Peyer's patch (tissue), 4 donors: ENCODE measurements at regions not wholly inside any gene's neighbourhood (a gene's known extent, or its start where the extent isn't known, plus 50 kb on each side); places are given as distances from the start of the nearest gene placed in this dataset.

Experiments
- POLR2A ChIP-seq, 2 donors: fragments of 450-650 bp; IDR thresholded peaks; one replicate each; pipeline ENCODE4 v1.5.1; 2017; ENCODE audit warnings: antibody characterized with exemption in 2 of 2, mild to moderate bottlenecking in 2 of 2, moderate library complexity in 2 of 2
- TF ChIP-seq, protein P1 (sequence below), 6 experiments: fragments of 450-650 bp in 4 of 6; fragments of 200-600 bp in 2 of 6; sonication (generic) in 1 of 6; IDR thresholded peaks; one replicate each; pipeline ENCODE4 v1.5.1; 2017 to 2019; ENCODE audit warnings: antibody characterized with exemption in 6 of 6, mild to moderate bottlenecking in 3 of 6, moderate library complexity in 1 of 6

DNA sequence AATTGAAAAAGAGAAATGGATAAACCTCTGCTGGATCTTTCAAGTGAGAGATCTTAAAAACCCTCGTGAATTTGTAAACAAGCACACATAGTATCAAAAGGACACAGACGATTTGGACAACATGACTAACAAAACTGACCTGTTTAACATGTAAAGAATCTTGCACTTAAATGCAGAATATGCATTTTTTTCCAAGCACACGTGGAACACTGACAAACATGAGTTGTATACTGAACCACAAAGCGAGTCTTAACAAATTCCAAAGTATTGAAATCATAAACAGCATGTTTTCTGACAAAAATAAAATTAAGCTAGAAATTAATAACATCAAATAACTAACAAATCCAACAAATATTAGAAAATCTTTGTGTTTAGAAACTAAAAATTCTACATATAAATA is 65.0 kb upstream of the ZNF746 start:
- TF ChIP-seq, protein P1, sequence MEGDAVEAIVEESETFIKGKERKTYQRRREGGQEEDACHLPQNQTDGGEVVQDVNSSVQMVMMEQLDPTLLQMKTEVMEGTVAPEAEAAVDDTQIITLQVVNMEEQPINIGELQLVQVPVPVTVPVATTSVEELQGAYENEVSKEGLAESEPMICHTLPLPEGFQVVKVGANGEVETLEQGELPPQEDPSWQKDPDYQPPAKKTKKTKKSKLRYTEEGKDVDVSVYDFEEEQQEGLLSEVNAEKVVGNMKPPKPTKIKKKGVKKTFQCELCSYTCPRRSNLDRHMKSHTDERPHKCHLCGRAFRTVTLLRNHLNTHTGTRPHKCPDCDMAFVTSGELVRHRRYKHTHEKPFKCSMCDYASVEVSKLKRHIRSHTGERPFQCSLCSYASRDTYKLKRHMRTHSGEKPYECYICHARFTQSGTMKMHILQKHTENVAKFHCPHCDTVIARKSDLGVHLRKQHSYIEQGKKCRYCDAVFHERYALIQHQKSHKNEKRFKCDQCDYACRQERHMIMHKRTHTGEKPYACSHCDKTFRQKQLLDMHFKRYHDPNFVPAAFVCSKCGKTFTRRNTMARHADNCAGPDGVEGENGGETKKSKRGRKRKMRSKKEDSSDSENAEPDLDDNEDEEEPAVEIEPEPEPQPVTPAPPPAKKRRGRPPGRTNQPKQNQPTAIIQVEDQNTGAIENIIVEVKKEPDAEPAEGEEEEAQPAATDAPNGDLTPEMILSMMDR (IDR thresholded peaks at IDR 0.05): no peak
- TF ChIP-seq POLR2A (IDR thresholded peaks at IDR 0.05): no peak
